ENCODE measurements at regions not wholly inside any gene's neighbourhood (a gene's known extent, or its start where the extent isn't known, plus 50 kb on each side); places are given as distances from the start of the nearest gene placed in this dataset.

DNA sequence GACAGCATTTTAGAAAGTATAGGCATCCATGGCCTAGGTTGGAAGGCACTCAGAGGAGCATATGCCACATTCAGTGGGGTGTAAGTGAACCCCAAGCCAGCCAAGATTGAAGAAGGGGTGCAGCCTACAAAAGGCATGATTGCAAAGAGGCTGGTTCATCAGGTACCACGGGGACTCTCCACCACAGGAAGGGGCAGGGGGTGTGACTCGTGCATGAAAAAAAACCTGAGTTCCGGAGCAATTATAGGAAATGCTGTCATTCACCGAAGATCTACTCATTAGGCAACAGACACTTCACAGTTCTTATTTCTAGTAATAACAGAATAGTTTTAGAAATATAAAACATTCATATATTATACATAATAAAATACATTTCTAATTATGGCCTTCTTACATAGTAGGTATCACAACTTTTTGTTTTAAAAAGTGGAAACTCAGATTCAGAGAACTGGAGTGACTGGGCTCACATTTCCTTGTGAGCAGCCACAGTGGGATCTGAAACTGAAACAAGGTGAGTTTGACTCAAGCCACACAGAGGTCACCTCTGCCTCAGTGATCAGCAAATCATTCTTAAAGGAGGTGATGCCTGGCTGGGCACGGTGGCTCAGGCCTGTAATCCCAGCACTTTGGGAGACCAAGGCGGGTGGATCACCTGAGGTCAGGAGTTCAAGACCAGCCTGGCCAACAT, 188.4 kb upstream of the GYPC start:
- in situ Hi-C loops (cut with HindIII; ENCODE audit: low pct_unique_long_range_greater_than_20kb, low sequenced_read_pairs) = no loop called here
- DNase-seq (ENCODE audit: low read depth in 1 of 2, low spot score in 1 of 2) = no peak
- no peak for TF ChIP-seq JUND (IDR thresholded peaks at IDR 0.05; ENCODE audit: low read depth)

DNA sequence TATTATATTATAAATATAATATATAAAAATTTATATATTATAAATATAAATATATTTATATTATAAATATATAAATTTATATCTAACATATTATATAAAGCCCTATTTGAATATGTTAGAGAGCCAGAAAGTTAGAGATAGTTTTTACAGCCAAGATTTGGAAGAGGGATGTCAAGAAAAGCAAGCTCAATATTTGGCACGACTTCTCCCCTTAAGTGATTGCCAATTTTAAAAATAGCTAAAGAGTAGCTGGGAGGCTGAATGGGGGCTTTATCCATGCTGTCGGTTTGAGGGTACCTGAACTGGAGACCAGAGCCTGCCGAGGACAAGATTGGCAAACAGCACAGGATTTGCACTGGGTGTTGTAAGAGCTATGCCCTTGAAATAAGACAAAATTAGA, 180.9 kb upstream of the GYPC start:
- no peak for DNase-seq (ENCODE audit: low read depth in 1 of 2, low spot score in 1 of 2)
- no peak for TF ChIP-seq JUND (IDR thresholded peaks at IDR 0.05; ENCODE audit: low read depth)
- in situ Hi-C loops (cut with HindIII; ENCODE audit: low pct_unique_long_range_greater_than_20kb, low sequenced_read_pairs) = no loop called here

DNA sequence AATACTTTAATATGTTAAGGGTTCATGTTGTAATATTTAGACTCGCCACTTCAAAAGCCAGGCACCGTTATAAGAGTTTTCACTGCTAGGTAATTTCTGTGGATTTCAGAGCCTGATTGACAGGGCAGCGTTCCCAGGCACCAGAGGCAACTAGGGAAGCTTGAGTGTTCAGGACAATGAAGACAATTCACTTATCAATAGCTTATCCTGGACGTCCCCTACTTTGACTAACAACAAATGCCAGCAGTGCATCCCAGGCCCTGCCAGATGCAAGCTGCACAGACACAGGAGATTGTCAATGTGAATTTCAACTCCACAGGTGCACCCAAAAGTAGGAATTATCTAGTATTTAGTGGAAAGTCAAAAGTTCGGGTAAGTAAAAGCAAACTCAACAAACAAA, 179.3 kb upstream of the GYPC start:
- no peak for TF ChIP-seq JUND (IDR thresholded peaks at IDR 0.05; ENCODE audit: low read depth)
- in situ Hi-C loops (cut with HindIII; ENCODE audit: low pct_unique_long_range_greater_than_20kb, low sequenced_read_pairs) = no loop called here
- no peak for DNase-seq (ENCODE audit: low read depth in 1 of 2, low spot score in 1 of 2)

DNA sequence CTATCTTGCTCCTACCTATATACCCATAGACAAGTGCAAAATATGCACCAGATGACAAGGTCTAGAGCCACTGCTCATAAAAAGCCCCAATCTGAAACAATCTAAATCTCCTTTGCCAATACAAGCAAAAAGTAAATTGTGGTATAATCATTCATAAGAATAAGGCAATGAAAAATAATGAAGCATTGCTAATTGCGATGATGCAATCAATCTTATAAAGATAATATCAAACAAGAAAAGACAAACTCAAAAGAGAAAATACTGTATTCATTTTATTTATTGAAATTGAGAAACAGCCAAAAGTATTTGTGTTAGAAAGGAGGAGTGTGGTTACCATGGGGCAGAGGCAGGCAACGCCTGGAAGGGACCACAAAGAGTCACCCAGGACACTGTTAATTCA, 175.9 kb upstream of the GYPC start:
- no peak for TF ChIP-seq JUND (IDR thresholded peaks at IDR 0.05; ENCODE audit: low read depth)
- DNase-seq (ENCODE audit: low read depth in 1 of 2, low spot score in 1 of 2) = no peak
- in situ Hi-C loops (cut with HindIII; ENCODE audit: low pct_unique_long_range_greater_than_20kb, low sequenced_read_pairs) = no loop called here

DNA sequence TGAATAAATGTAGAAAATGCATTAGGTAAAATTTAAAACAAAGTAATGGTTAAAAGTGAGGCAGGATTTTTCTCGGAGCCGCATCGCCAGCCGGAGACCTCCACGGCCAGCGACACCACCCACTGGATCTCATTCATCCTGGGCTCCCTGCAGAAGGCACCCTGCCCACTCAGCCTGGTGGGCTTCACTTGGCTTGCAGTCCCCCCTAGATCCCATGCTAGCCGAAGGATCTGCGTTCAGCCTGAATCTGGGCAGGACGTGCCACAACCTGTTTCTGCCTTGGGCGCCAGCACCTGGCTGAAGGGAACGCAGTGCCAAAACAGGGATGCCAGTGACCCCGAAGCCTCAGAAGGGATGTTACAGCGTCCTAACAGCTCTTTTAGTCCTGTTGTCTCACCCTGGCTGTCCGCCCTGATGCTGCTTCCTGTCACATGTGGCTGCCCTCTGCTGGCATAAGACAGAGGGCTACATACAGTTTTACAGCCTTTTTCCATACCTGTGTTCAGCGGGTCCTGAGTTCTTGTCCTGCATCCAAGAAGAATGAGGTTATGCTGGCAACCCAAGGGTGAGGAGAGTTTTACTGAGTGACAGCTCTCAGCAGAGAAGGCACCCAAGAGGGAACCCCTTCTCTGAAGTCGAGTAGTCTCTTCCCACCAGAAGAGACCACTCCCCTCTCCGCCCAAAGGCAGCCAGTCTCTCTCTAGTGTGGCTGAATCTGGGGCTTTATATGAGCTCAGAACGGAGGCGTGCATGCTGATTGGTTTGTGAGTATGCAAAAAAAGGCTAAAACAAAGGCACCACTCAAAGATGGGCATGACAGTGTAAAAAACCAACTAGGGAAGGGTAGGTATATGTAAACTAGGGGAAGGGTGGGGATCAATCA, 173.1 kb upstream of the GYPC start:
- TF ChIP-seq JUND (IDR thresholded peaks at IDR 0.05; ENCODE audit: low read depth) = no peak
- in situ Hi-C loops (cut with HindIII; ENCODE audit: low pct_unique_long_range_greater_than_20kb, low sequenced_read_pairs) = no loop called here
- peak; percentile 7 to 70 for DNase-seq (ENCODE audit: low read depth in 1 of 2, low spot score in 1 of 2)

DNA sequence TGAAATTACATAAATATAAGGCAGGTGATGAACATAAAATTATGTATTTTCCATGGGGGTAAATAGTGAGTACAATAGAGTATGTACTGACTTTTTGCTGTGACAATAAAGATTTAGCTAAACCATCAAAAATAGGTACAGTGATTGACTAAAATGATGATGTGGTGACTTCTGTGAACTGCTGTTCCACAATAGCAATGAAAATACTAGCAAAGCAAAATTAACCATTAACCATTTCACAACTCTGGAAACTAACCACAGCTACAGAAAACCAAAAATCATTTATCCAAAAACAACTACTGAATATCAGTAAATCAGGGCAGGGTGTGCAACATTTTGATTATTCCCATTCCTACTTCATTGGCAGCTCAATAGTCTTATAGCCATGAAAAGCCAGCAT, 161.4 kb upstream of the GYPC start:
- TF ChIP-seq JUND (IDR thresholded peaks at IDR 0.05; ENCODE audit: low read depth) = no peak
- in situ Hi-C loops (cut with HindIII; ENCODE audit: low pct_unique_long_range_greater_than_20kb, low sequenced_read_pairs) = no loop called here
- DNase-seq (ENCODE audit: low read depth in 1 of 2, low spot score in 1 of 2) = no peak

DNA sequence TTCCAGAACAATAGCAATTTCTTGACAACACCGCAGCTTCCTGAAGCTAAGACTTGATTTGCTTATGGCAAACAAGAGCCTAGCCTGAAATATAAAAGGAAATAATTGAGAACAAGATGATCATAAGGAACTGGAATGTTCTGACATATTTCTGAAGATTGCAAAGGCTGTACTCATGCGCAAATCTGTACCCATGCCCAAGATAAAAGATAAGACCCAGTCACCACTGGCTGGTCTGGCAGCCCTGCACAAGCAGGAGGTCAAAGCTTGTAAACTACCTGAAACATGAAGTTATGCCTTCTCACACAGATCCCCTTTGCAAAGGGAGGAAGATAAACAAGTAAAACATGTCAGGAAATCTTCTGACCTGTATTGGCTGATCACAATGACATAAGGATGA, 160.8 kb upstream of the GYPC start:
- no peak for DNase-seq (ENCODE audit: low read depth in 1 of 2, low spot score in 1 of 2)
- in situ Hi-C loops (cut with HindIII; ENCODE audit: low pct_unique_long_range_greater_than_20kb, low sequenced_read_pairs) = no loop called here
- TF ChIP-seq JUND (IDR thresholded peaks at IDR 0.05; ENCODE audit: low read depth) = no peak

DNA sequence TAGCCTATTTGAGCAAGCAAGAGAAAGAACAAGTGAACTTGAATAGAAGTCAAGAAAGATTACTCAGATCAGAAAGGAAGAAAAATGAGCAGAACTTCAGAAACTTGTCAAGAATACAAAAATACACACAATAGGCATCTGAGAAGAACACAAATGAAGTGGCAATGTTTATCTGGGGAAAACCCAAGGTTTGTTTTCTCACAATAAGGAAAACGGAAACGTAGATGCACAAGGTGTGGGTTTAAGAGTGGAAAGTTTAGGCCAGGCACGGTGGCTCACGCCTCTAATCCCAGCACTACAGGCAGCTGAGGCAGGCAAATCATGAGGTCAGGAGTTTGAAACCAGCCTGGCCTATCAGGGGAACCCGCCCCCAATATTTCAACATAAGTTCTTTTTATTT, 159.5 kb upstream of the GYPC start:
- no peak for DNase-seq (ENCODE audit: low read depth in 1 of 2, low spot score in 1 of 2)
- in situ Hi-C loops (cut with HindIII; ENCODE audit: low pct_unique_long_range_greater_than_20kb, low sequenced_read_pairs) = no loop called here
- no peak for TF ChIP-seq JUND (IDR thresholded peaks at IDR 0.05; ENCODE audit: low read depth)

DNA sequence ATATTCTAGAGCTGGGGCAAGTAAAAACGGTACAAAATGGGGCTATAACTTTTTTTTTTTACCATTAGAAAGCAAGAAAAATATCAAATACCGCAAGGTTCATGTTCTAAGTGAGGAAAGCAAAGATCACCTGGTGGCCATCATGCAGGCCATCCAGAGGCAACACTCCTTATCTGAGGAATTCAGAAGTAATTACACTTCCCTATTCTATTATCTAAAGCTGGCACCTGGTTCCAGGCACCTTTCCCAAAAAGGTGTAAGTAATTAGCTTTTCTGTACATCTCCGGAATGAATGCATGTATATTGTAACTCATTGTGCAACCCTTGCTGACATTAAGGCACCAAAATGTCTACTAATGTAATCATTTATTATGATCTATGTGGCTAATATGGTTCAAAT, 152.5 kb upstream of the GYPC start:
- in situ Hi-C loops (cut with HindIII; ENCODE audit: low pct_unique_long_range_greater_than_20kb, low sequenced_read_pairs) = no loop called here

DNA sequence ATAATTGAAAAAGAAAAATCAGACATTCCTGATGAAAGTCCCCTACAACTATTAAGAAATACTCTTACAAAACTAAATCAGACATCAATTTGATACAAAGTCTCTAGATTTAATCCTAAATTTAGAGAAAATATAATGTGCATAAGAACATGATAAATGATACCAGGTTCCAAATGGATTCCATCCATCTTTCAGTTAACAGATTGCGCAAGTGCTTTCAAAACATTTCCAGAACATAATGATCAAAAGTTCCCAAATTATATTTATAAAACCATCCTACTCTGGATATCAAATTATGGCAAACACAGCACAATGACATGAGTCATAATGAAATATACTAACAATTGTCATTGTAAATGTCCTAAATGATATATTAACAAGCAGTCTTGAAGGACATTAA, 151.0 kb upstream of the GYPC start:
- no peak for DNase-seq (ENCODE audit: low read depth in 1 of 2, low spot score in 1 of 2)
- in situ Hi-C loops (cut with HindIII; ENCODE audit: low pct_unique_long_range_greater_than_20kb, low sequenced_read_pairs) = no loop called here
- TF ChIP-seq JUND (IDR thresholded peaks at IDR 0.05; ENCODE audit: low read depth) = no peak

More for the DNA sequence above, 152.5 kb upstream of the GYPC start:
- no peak for DNase-seq (ENCODE audit: low read depth in 1 of 2, low spot score in 1 of 2)
- no peak for TF ChIP-seq JUND (IDR thresholded peaks at IDR 0.05; ENCODE audit: low read depth)

DNA sequence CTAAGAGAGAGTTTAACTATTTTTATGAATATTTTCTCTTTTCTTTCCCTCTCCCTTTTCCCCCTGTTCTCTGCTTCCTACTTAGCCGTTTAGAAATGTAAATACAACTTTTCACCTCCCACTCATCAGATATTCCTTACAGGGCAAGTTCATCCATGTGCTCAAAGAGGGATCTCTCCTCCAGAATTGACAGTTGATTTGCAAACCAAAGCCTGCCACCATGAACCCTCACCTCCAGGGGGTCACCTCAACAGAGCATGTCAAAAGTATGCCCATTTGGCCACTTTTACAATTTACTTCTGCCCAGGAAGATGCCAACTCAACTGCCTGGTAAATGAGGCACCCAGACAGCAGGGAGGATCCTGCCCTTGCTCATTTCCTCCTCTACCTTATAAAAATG, 149.2 kb upstream of the GYPC start:
- no peak for DNase-seq (ENCODE audit: low read depth in 1 of 2, low spot score in 1 of 2)
- TF ChIP-seq JUND (IDR thresholded peaks at IDR 0.05; ENCODE audit: low read depth) = no peak
- in situ Hi-C loops (cut with HindIII; ENCODE audit: low pct_unique_long_range_greater_than_20kb, low sequenced_read_pairs) = no loop called here

DNA sequence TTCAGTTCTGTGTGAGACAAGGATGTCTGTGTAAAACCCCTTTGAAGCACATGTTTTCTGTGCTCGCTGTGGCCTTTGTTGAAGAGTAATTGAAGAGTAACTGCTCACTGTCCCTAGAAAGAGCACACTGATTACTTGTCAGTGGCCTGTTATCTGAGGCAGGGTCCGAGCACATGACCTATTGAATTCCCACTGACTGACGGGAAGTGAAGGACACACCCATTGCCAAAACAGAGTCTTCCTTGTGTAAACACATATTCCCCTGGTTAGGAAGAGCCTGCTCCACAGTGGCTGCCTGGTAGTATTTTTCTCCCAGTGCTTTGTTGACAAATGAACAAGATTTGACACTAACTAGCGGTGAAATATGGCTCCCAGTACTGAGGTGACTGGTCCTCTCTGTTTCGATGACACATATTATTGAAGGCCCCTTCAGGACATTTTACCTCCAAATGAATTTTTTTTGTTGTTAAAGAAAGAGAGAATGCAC, 148.5 kb upstream of the GYPC start:
- DNase-seq (ENCODE audit: low read depth in 1 of 2, low spot score in 1 of 2) = no peak

DNA sequence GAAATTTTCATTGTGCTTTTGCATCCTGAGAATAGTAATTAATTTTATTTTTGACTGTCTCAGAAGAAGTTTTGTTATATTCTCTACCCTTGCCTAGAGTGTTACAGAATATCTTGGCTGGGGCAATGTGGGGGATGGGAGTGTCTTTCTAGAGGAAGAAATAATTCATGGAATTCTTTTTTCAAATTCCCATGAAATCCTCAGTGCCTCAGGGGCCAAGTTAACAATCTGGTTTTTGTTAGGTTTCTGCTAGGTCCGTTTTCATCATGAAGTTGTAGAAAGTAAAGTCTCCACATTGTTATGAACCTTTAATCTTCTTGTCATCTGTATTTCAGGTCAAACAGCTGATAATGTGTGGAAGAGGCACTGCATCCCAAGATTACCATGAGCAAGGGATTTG, 145.6 kb upstream of the GYPC start:
- in situ Hi-C loops (cut with HindIII; ENCODE audit: low pct_unique_long_range_greater_than_20kb, low sequenced_read_pairs) = no loop called here
- no peak for DNase-seq (ENCODE audit: low read depth in 1 of 2, low spot score in 1 of 2)
- no peak for TF ChIP-seq JUND (IDR thresholded peaks at IDR 0.05; ENCODE audit: low read depth)

More for the DNA sequence above, 148.5 kb upstream of the GYPC start:
- in situ Hi-C loops (cut with HindIII; ENCODE audit: low pct_unique_long_range_greater_than_20kb, low sequenced_read_pairs) = no loop called here
- no peak for TF ChIP-seq JUND (IDR thresholded peaks at IDR 0.05; ENCODE audit: low read depth)

Measured in T47D (cell line).